ENCODE measurements at regions not wholly inside any gene's neighbourhood (a gene's known extent, or its start where the extent isn't known, plus 50 kb on each side); places are given as distances from the start of the nearest gene placed in this dataset.

- H3K4me1 ChIP-seq (ENCODE audit: control insufficient read depth, insufficient read depth, low read length), result no peaks in the 10 kb centered on the region
- no peak overlapping the region for H2BK20ac ChIP-seq (ENCODE audit: low read depth, low read length)
- no peak overlapping the region for H2BK120ac ChIP-seq (ENCODE audit: low read depth, low read length)
- H4K20me1 ChIP-seq (ENCODE audit: insufficient read depth, low read length), result no peaks in the 10 kb centered on the region
- H2AFZ ChIP-seq (replicated peaks; ENCODE audit: low read length, poor library complexity), result no peak overlapping the region
- H3K14ac ChIP-seq (replicated peaks; ENCODE audit: low read depth, low read length), result no peak overlapping the region
- no peaks in the 10 kb centered on the region for H3K36me3 ChIP-seq (ENCODE audit: control insufficient read depth, insufficient read depth, low read length)
- BruUV-seq (replicated peaks), result no TSS peak
- H4K5ac ChIP-seq (ENCODE audit: low read depth, low read length), result no peak overlapping the region
- H2BK15ac ChIP-seq (ENCODE audit: low read depth, low read length), result no peak overlapping the region
- CTCF ChIA-PET, result interaction anchor here (0.6 kb wide), 1 partner anchor 232 kb away, joined by 3 read pairs; no protein-coding TSS in a partner anchor
- no peaks in the 10 kb centered on the region for H3K79me1 ChIP-seq (ENCODE audit: low read depth in 1 of 2, low read length in 2 of 2)
- intact Hi-C loops (cut with micrococcal nuclease) (no loop called here), in situ Hi-C loops (cut with MboI; ENCODE audit: low sequenced_read_pairs) (no loop called here), dilution Hi-C loops (cut with HindIII; ENCODE audit: low sequenced_read_pairs, unreplicated experiment) (no loop called here)
- DNase-seq (no peak), ATAC-seq (ENCODE audit: low read depth) (no peak)
- no peak overlapping the region for H3K18ac ChIP-seq (ENCODE audit: low read depth, low read length)
- peaks cover 1% of the 10 kb centered on the region; the same call in 1 of the 2 replicates for H3K9me3 ChIP-seq (ENCODE audit: control insufficient read depth, insufficient read depth, low read length)
- H3K9ac ChIP-seq (ENCODE audit: low read depth, low read length), result no peak overlapping the region
- no peak overlapping the region for H3K56ac ChIP-seq (ENCODE audit: extremely low read depth, insufficient read depth, low read length)
- H4K91ac ChIP-seq (ENCODE audit: insufficient read depth, low read depth, low read length), result no peak overlapping the region
- no peak overlapping the region for H3K23ac ChIP-seq (ENCODE audit: low read depth, low read length)
- H4K8ac ChIP-seq (ENCODE audit: low read depth in 2 of 2, low read length in 2 of 2), result no peak overlapping the region
- no peaks in the 10 kb centered on the region for H3K9me1 ChIP-seq (ENCODE audit: insufficient read depth, low read length)
- H3K27ac ChIP-seq (ENCODE audit: insufficient read depth, low read length), result no peak overlapping the region
- no peak overlapping the region for H2AK9ac ChIP-seq (replicated peaks; ENCODE audit: low read depth, low read length, poor library complexity)
- H3K27me3 ChIP-seq (ENCODE audit: control insufficient read depth, insufficient read depth, low read length), result no peaks in the 10 kb centered on the region
- POLR2A ChIA-PET (ENCODE audit: unreplicated experiment), result no interaction called here
- no peak overlapping the region for H3K4me2 ChIP-seq (ENCODE audit: low read depth, low read length)
- no peak overlapping the region for H3K4ac ChIP-seq (ENCODE audit: low read depth, low read length)
- no peak overlapping the region for H3K4me3 ChIP-seq (ENCODE audit: insufficient read depth, low read depth, low read length)
- whole genome bisulfite sequencing, 2 experiments (ENCODE audit: extremely low coverage in 2 of 2, insufficient read length in 1 of 2), result no CpG with 5 or more reads among the region's 6 CpGs
- H2AK5ac ChIP-seq (ENCODE audit: low read depth, low read length), result no peak overlapping the region
- TF ChIP-seq SMC3 (IDR thresholded peaks at IDR 0.05; ENCODE audit: low read depth, low read length) (no peak), ELK1 (IDR thresholded peaks at IDR 0.05; ENCODE audit: borderline replicate concordance, low read depth, low read length) (no peak), MAFK (IDR thresholded peaks at IDR 0.05; ENCODE audit: low read depth, low read length) (no peak), MXI1 (IDR thresholded peaks at IDR 0.05; ENCODE audit: borderline replicate concordance, low read depth, low read length) (no peak), NFE2L2 (IDR thresholded peaks at IDR 0.05; ENCODE audit: low read depth, low read length) (no peak), CEBPB (IDR thresholded peaks at IDR 0.05; ENCODE audit: low read depth, low read length) (no peak)
- no peak overlapping the region for H2BK5ac ChIP-seq (ENCODE audit: low read depth, low read length, poor library complexity, severe bottlenecking)
Observed at GRCh38 chr16:52320930-52321439, 226.0 kb downstream of the TOX3 start.

All from IMR-90 (cell line).